H9 (cell line): ENCODE measurements at regions not wholly inside any gene's neighbourhood (a gene's known extent, or its start where the extent isn't known, plus 50 kb on each side); places are given as distances from the start of the nearest gene placed in this dataset.

Experiments
- DNase-seq: peaks from one replicate; pipeline ENCODE4 v3.0.0-alpha.2; 2017
- H2AFZ ChIP-seq: one replicate; pipeline ENCODE4 v1.6.1; 2013; ENCODE audit warnings: mild to moderate bottlenecking, low read length, control low read depth, moderate library complexity
- H2AK5ac ChIP-seq: 2 replicates; pipeline ENCODE4 v1.6.1; 2013; ENCODE audit warnings: low read length, control low read depth, mixed read lengths; ENCODE audit not compliant: insufficient read length
- H2BK120ac ChIP-seq: one replicate; pipeline ENCODE4 v1.6.1; 2013; ENCODE audit warnings: low read depth, mild to moderate bottlenecking, low read length, control low read depth, inconsistent platforms; ENCODE audit not compliant: poor library complexity, severe bottlenecking
- H2BK12ac ChIP-seq: 2 replicates; pipeline ENCODE4 v1.6.1; 2013; ENCODE audit warnings: low read length, control low read depth, mixed read lengths, low read depth; ENCODE audit not compliant: insufficient read length
- H2BK15ac ChIP-seq: 2 replicates; pipeline ENCODE4 v1.6.1; 2013; ENCODE audit warnings: low read depth, low read length, control low read depth
- H2BK20ac ChIP-seq: one replicate; pipeline ENCODE4 v1.6.1; 2013; ENCODE audit warnings: low read depth, mild to moderate bottlenecking, low read length, control low read depth, inconsistent platforms; ENCODE audit not compliant: poor library complexity, severe bottlenecking
- H2BK5ac ChIP-seq: 2 replicates; pipeline ENCODE4 v1.6.1; 2013; ENCODE audit warnings: low read length, control low read depth, mixed read lengths; ENCODE audit not compliant: insufficient read length
- H3K14ac ChIP-seq: 2 replicates; pipeline ENCODE4 v1.6.1; 2013; ENCODE audit warnings: low read length, control low read depth; ENCODE audit not compliant: insufficient read depth
- H3K18ac ChIP-seq: 2 replicates; pipeline ENCODE4 v1.6.1; 2013; ENCODE audit warnings: low read depth, mild to moderate bottlenecking, mixed read lengths, low read length, control low read depth; ENCODE audit not compliant: insufficient read length
- H3K23ac ChIP-seq: 2 replicates; pipeline ENCODE4 v1.6.1; 2013; ENCODE audit warnings: low read length, control low read depth, mixed read lengths, low read depth; ENCODE audit not compliant: insufficient read length
- H3K23me2 ChIP-seq: 2 replicates; pipeline ENCODE4 v1.6.1; 2013; ENCODE audit warnings: low read depth, mild to moderate bottlenecking, mixed read lengths, low read length, control low read depth; ENCODE audit not compliant: insufficient read length, poor library complexity, severe bottlenecking
- H3K27ac ChIP-seq: 2 replicates; pipeline ENCODE4 v1.5.1; 2013; ENCODE audit warnings: low read length, control low read depth, mixed read lengths, low read depth; ENCODE audit not compliant: insufficient read length
- H3K27me3 ChIP-seq: 2 replicates; pipeline ENCODE4 v1.6.1; 2013; ENCODE audit warnings: low read length, control low read depth, inconsistent platforms; ENCODE audit not compliant: insufficient read depth
- H3K4ac ChIP-seq: 2 replicates; pipeline ENCODE4 v1.6.1; 2013; ENCODE audit warnings: low read depth, mild to moderate bottlenecking, control low read depth, inconsistent platforms, low read length, moderate library complexity
- H3K4me1 ChIP-seq: 2 replicates; pipeline ENCODE4 v1.6.1; 2013; ENCODE audit warnings: low read length, control low read depth, inconsistent platforms; ENCODE audit not compliant: insufficient read depth
- H3K4me2 ChIP-seq: 2 replicates; pipeline ENCODE4 v1.6.1; 2013; ENCODE audit warnings: low read length, control low read depth, mixed read lengths; ENCODE audit not compliant: insufficient read length, insufficient read depth
- H3K56ac ChIP-seq: 2 replicates; pipeline ENCODE4 v1.6.1; 2013; ENCODE audit warnings: low read depth, mild to moderate bottlenecking, mixed read lengths, low read length, control low read depth; ENCODE audit not compliant: insufficient read length
- H3K79me1 ChIP-seq: 2 replicates; pipeline ENCODE4 v1.6.1; 2013; ENCODE audit warnings: low read depth, mild to moderate bottlenecking, moderate library complexity, low read length, control low read depth, inconsistent platforms; ENCODE audit not compliant: insufficient read depth, poor library complexity, severe bottlenecking
- H3K79me2 ChIP-seq: 2 replicates; pipeline ENCODE4 v1.6.1; 2013; ENCODE audit warnings: low read length, control low read depth, inconsistent platforms; ENCODE audit not compliant: insufficient read depth
- H3K9ac ChIP-seq: 2 replicates; pipeline ENCODE4 v1.6.1; 2013; ENCODE audit warnings: low read length, control low read depth, mixed read lengths; ENCODE audit not compliant: insufficient read length; ENCODE audit errors: extremely low read depth
- H3K9me3 ChIP-seq: one replicate; pipeline ENCODE4 v1.6.1; 2013; ENCODE audit warnings: low read depth, low read length, inconsistent platforms; ENCODE audit not compliant: control insufficient read depth
- H3T11ph ChIP-seq: one replicate; pipeline ENCODE4 v1.6.1; 2013; ENCODE audit warnings: mild to moderate bottlenecking, low read length, control low read depth, inconsistent platforms
- H4K20me1 ChIP-seq: one replicate; pipeline ENCODE4 v1.6.1; 2013; ENCODE audit not compliant: control insufficient read depth, insufficient read length, insufficient read depth
- H4K5ac ChIP-seq: 2 replicates; pipeline ENCODE4 v1.6.1; 2013; ENCODE audit warnings: low read depth, mild to moderate bottlenecking, mixed read lengths, low read length, control low read depth; ENCODE audit not compliant: insufficient read length
- H4K8ac ChIP-seq: replicated peaks from 2 replicates; pipeline ENCODE4 v1.6.1; 2013; ENCODE audit warnings: low read length, control low read depth, mixed read lengths, low read depth; ENCODE audit not compliant: insufficient read length
- H4K91ac ChIP-seq: 2 replicates; pipeline ENCODE4 v1.6.1; 2013; ENCODE audit warnings: low read depth, mild to moderate bottlenecking, moderate library complexity, mixed read lengths, low read length, control low read depth; ENCODE audit not compliant: insufficient read length
- H3K27ac Mint-ChIP-seq, 3 experiments: 2 replicates in 2 of 3; 3 replicates in 1 of 3; pipeline ENCODE4 v1.8.0; 2020 to 2021; ENCODE audit warnings: mixed read lengths in 3 of 3, mild to moderate bottlenecking in 1 of 3, moderate library complexity in 1 of 3
- H3K27me3 Mint-ChIP-seq: 2 replicates; pipeline ENCODE4 v1.8.0; 2021; ENCODE audit warnings: low read depth, mild to moderate bottlenecking, moderate library complexity, mixed read lengths
- H3K36me3 Mint-ChIP-seq, 3 experiments: 2 replicates in 2 of 3; 3 replicates in 1 of 3; pipeline ENCODE4 v1.8.0; 2020 to 2021; ENCODE audit warnings: low read depth in 3 of 3, mixed read lengths in 3 of 3; ENCODE audit not compliant: insufficient read depth in 1 of 3
- H3K4me1 Mint-ChIP-seq, 2 experiments: 2 replicates each; pipeline ENCODE4 v1.8.0; 2020; ENCODE audit warnings: mixed read lengths in 2 of 2
- H3K4me3 Mint-ChIP-seq, 2 experiments: 2 replicates in 1 of 2; 3 replicates in 1 of 2; pipeline ENCODE4 v1.8.0; 2020 to 2021; ENCODE audit warnings: mild to moderate bottlenecking in 2 of 2, mixed read lengths in 2 of 2, moderate library complexity in 1 of 2
- H3K9me3 Mint-ChIP-seq, 2 experiments: 2 replicates in 1 of 2; 3 replicates in 1 of 2; pipeline ENCODE4 v1.8.0; 2020; ENCODE audit warnings: mild to moderate bottlenecking in 2 of 2, mixed read lengths in 2 of 2, moderate library complexity in 1 of 2
- WGBS: extraction: QIAGEN DNeasy Blood & Tissue Kit; methylation state at CpG from one replicate; pipeline ENCODE4 v1.1.7; 2013; ENCODE audit warnings: missing lambda C conversion rate, low lambda C conversion rate, mixed read lengths; ENCODE audit not compliant: insufficient read length; ENCODE audit errors: extremely low coverage; 5-methylcytosine and 5-hydroxymethylcytosine counted together
- TF ChIP-seq, protein P1 (sequence below): fragments of 200-600 bp; sonication (generic); conservative IDR thresholded peaks from 3 replicates; pipeline ENCODE4 v1.8.0; 2021; ENCODE audit warnings: antibody characterized with exemption, mild to moderate bottlenecking

DNA sequence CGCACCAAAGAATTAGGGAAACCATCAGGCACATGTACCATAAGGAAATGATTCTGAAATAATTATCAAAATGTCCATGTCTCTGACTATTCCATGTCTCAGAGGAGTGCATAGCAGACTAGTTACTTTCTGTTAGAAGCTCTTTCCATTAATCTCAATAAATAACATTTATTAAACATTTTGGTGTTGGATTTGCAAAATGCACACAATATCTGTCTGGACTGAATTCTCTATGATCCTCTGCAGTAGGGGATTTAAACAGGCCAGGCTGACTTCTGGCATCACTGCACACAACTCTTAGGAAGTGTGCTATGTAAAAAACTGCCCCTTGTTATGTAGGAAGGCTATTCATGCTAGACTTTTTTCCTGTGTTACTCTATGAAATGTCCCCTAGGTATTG, 283.3 kb upstream of the CDH5 start:
- H2AK5ac ChIP-seq = no peak overlapping the region
- no peak overlapping the region for H2BK120ac ChIP-seq
- no peak for DNase-seq
- peaks cover 14 to 15% of the 10 kb centered on the region in 2 experiments for H3K4me1 Mint-ChIP-seq
- WGBS = no CpG with 5 or more reads among the region's 1 CpG
- H2BK12ac ChIP-seq = no peak overlapping the region
- H3K27ac Mint-ChIP-seq = no peak overlapping the region
- H3T11ph ChIP-seq = no peak overlapping the region
- no peak overlapping the region for H3K27ac ChIP-seq
- no peaks in the 10 kb centered on the region for H3K36me3 Mint-ChIP-seq
- H3K9me3 ChIP-seq = no peaks in the 10 kb centered on the region
- no peak overlapping the region for H4K91ac ChIP-seq
- H3K4ac ChIP-seq = no peak overlapping the region
- H4K8ac ChIP-seq = no peak overlapping the region
- H3K9me3 Mint-ChIP-seq = no peaks in the 10 kb centered on the region
- no peak overlapping the region for H2AFZ ChIP-seq
- no peak overlapping the region for H2BK20ac ChIP-seq
- H3K4me1 ChIP-seq = peaks cover 7% of the 10 kb centered on the region; the same call in 1 of the 2 replicates
- no peak overlapping the region for H3K23ac ChIP-seq
- H3K9ac ChIP-seq = no peak overlapping the region
- no peak overlapping the region for H3K56ac ChIP-seq
- no peaks in the 10 kb centered on the region for H3K79me1 ChIP-seq
- TF ChIP-seq, protein P1, sequence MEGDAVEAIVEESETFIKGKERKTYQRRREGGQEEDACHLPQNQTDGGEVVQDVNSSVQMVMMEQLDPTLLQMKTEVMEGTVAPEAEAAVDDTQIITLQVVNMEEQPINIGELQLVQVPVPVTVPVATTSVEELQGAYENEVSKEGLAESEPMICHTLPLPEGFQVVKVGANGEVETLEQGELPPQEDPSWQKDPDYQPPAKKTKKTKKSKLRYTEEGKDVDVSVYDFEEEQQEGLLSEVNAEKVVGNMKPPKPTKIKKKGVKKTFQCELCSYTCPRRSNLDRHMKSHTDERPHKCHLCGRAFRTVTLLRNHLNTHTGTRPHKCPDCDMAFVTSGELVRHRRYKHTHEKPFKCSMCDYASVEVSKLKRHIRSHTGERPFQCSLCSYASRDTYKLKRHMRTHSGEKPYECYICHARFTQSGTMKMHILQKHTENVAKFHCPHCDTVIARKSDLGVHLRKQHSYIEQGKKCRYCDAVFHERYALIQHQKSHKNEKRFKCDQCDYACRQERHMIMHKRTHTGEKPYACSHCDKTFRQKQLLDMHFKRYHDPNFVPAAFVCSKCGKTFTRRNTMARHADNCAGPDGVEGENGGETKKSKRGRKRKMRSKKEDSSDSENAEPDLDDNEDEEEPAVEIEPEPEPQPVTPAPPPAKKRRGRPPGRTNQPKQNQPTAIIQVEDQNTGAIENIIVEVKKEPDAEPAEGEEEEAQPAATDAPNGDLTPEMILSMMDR = no peak
- H3K18ac ChIP-seq = no peak overlapping the region
- H3K4me3 Mint-ChIP-seq = no peak overlapping the region
- H3K14ac ChIP-seq = no peak overlapping the region
- H2BK5ac ChIP-seq = no peak overlapping the region
- H4K20me1 ChIP-seq = no peaks in the 10 kb centered on the region
- no peak overlapping the region for H2BK15ac ChIP-seq
- no peaks in the 10 kb centered on the region for H3K23me2 ChIP-seq
- no peak overlapping the region for H3K4me2 ChIP-seq
- no peaks in the 10 kb centered on the region for H3K27me3 ChIP-seq
- no peak overlapping the region for H4K5ac ChIP-seq
- no peaks in the 10 kb centered on the region for H3K27me3 Mint-ChIP-seq
- H3K79me2 ChIP-seq = no peaks in the 10 kb centered on the region
